ENCODE measurements at regions not wholly inside any gene's neighbourhood (a gene's known extent, or its start where the extent isn't known, plus 50 kb on each side); places are given as distances from the start of the nearest gene placed in this dataset.

- no peak for DNase-seq (ENCODE audit: low read depth)
Measured at GRCh38 chr2:108067820-108068405, 81.6 kb downstream of the SLC5A7 start.

- DNase-seq (ENCODE audit: low read depth): no peak
Measured at GRCh38 chr2:108069515-108070310, 83.4 kb downstream of the SLC5A7 start.

- no peak for DNase-seq (ENCODE audit: low read depth)
Measured at GRCh38 chr2:108073415-108074072, 87.2 kb downstream of the SLC5A7 start.

- DNase-seq (ENCODE audit: low read depth): no peak
Measured at GRCh38 chr2:108074150-108074549, 87.8 kb downstream of the SLC5A7 start.

- no peak for DNase-seq (ENCODE audit: low read depth)
Measured at GRCh38 chr2:108074946-108075345, 88.6 kb downstream of the SLC5A7 start.

- DNase-seq (ENCODE audit: low read depth): no peak
Measured at GRCh38 chr2:108076527-108076926, 90.2 kb downstream of the SLC5A7 start.

- no peak for DNase-seq (ENCODE audit: low read depth)
Measured at GRCh38 chr2:108079736-108080135, 93.4 kb downstream of the SLC5A7 start.

- no peak for DNase-seq (ENCODE audit: low read depth)
Measured at GRCh38 chr2:108080177-108080576, 93.9 kb downstream of the SLC5A7 start.

- no peak for DNase-seq (ENCODE audit: low read depth)
Measured at GRCh38 chr2:108082978-108083377, 96.7 kb downstream of the SLC5A7 start.

- DNase-seq (ENCODE audit: low read depth): no peak
Measured at GRCh38 chr2:108084311-108084710, 98.0 kb downstream of the SLC5A7 start.

GRCh38 chr2:108092886-108093285, 106.6 kb downstream of the SLC5A7 start:
- DNase-seq (ENCODE audit: low read depth): no peak

GRCh38 chr2:108101481-108101880, 115.2 kb downstream of the SLC5A7 start:
- no peak for DNase-seq (ENCODE audit: low read depth)

- DNase-seq (ENCODE audit: low read depth): no peak
Measured at GRCh38 chr2:108106731-108107130, 120.4 kb downstream of the SLC5A7 start.

- no peak for DNase-seq (ENCODE audit: low read depth)
Measured at GRCh38 chr2:108111936-108112335, 125.6 kb downstream of the SLC5A7 start.

GRCh38 chr2:108115868-108116267, 123.9 kb upstream of the SULT1C3 start:
- no peak for DNase-seq (ENCODE audit: low read depth)

- no peak for DNase-seq (ENCODE audit: low read depth)
Measured at GRCh38 chr2:108118996-108119395, 120.8 kb upstream of the SULT1C3 start.

GRCh38 chr2:108119492-108119891, 120.3 kb upstream of the SULT1C3 start:
- DNase-seq (ENCODE audit: low read depth): no peak

GRCh38 chr2:108124736-108125495, 114.9 kb upstream of the SULT1C3 start:
- no peak for DNase-seq (ENCODE audit: low read depth)

- DNase-seq (ENCODE audit: low read depth): no peak
Measured at GRCh38 chr2:108125581-108125980, 114.2 kb upstream of the SULT1C3 start.

- no peak for DNase-seq (ENCODE audit: low read depth)
Measured at GRCh38 chr2:108128249-108128648, 111.5 kb upstream of the SULT1C3 start.

GRCh38 chr2:108129636-108130035, 110.1 kb upstream of the SULT1C3 start:
- no peak for DNase-seq (ENCODE audit: low read depth)

GRCh38 chr2:108133457-108133856, 106.3 kb upstream of the SULT1C3 start:
- no peak for DNase-seq (ENCODE audit: low read depth)

Data from amniotic epithelial cell (primary cell).